Body of pancreas (tissue), 4 donors: ENCODE measurements at regions not wholly inside any gene's neighbourhood (a gene's known extent, or its start where the extent isn't known, plus 50 kb on each side); places are given as distances from the start of the nearest gene placed in this dataset.
"Not testable (repeated sequence)": the region's sequence is repeated elsewhere in the genome, so short reads cannot be mapped to it uniquely, and the experiment has no call there.

ENCODE experiments used
- ATAC-seq: fragments of 150-250 bp; one replicate; pipeline ENCODE4 v1.9.1; 2016
- DNase-seq, 4 donors: peaks; one replicate each; pipeline ENCODE4 v3.0.0-alpha.2; 2019
- H3K27ac ChIP-seq, 4 donors: fragments of 200-600 bp; sonication (generic); 1 replicate in 3 of 4; 2 replicates in 1 of 4; pipeline versions ENCODE4 v1.5.1 to v1.6.1; 2016 to 2019; ENCODE audit warnings: mild to moderate bottlenecking in 1 of 4, mixed read lengths in 1 of 4, moderate library complexity in 1 of 4
- H3K27me3 ChIP-seq, 2 donors: fragments of 200-600 bp; sonication (generic); one replicate each; pipeline ENCODE4 v1.6.0; 2016; ENCODE audit warnings: mild to moderate bottlenecking in 1 of 2
- H3K36me3 ChIP-seq, 2 donors: fragments of 200-600 bp; sonication (generic); replicated peaks in 1 of 2; 2 replicates each; pipeline ENCODE4 v1.5.1; 2016; ENCODE audit warnings: low read depth in 2 of 2; ENCODE audit not compliant: insufficient read depth in 1 of 2
- H3K4me1 ChIP-seq: fragments of 200-600 bp; sonication (generic); one replicate; pipeline ENCODE4 v1.6.0; 2016
- H3K4me3 ChIP-seq, 2 donors: fragments of 200-600 bp; sonication (generic); 1 replicate in 1 of 2; 2 replicates in 1 of 2; pipeline ENCODE4 v1.5.1; 2016 to 2019
- H3K9me3 ChIP-seq, 3 donors: fragments of 200-600 bp; sonication (generic); 1 replicate in 2 of 3; 2 replicates in 1 of 3; pipeline ENCODE4 v1.5.1; 2016
- CTCF ChIP-seq, 7 experiments: fragments of 450-650 bp in 4 of 7; fragments of 200-600 bp in 3 of 7; sonication (generic) in 3 of 7; IDR thresholded peaks; one replicate each; pipeline ENCODE4 v1.5.1; 2016 to 2019; ENCODE audit warnings: antibody characterized with exemption in 7 of 7
- POLR2A ChIP-seq, 3 donors: fragments of 450-650 bp; IDR thresholded peaks; one replicate each; pipeline ENCODE4 v1.6.1; 2016; ENCODE audit warnings: antibody characterized with exemption in 3 of 3, mild to moderate bottlenecking in 2 of 3
- WGBS, 2 donors: methylation state at CpG; one replicate each; pipeline ENCODE4 v1.1.5; 2017; 5-methylcytosine and 5-hydroxymethylcytosine counted together
- intact Hi-C: fragments of 100-400 bp; cut with DNase I; formaldehyde crosslinking; loops from one replicate; pipeline ENCODE4 v1.15.1; 2023

- H3K36me3 ChIP-seq = no peaks in the 10 kb centered on the region
- no peaks in the 10 kb centered on the region for H3K9me3 ChIP-seq
- no peak overlapping the region for H3K27ac ChIP-seq
- DNase-seq (no peak), ATAC-seq (no peak)
- H3K4me3 ChIP-seq = no peak overlapping the region
- intact Hi-C loops = no loop called here
- H3K27me3 ChIP-seq = no peaks in the 10 kb centered on the region
- 58 to 70% methylated on average over 2 of the region's 2 CpGs for WGBS, 2 donors
- TF ChIP-seq CTCF (IDR thresholded peaks at IDR 0.05) (no peak), POLR2A (IDR thresholded peaks at IDR 0.05) (no peak)
- H3K4me1 ChIP-seq = no peaks in the 10 kb centered on the region
These were observed 95.2 kb upstream of the OR4E1 start for GRCh38 chr14:21768875-21769257.

- no peak overlapping the region for H3K27ac ChIP-seq
- TF ChIP-seq CTCF (IDR thresholded peaks at IDR 0.05) = peak; percentile 6 to 27 (median 24)
- TF ChIP-seq POLR2A (IDR thresholded peaks at IDR 0.05) = no peak
- 39 to 48% methylated on average over 5 of the region's 5 CpGs for WGBS, 2 donors
- no peaks in the 10 kb centered on the region for H3K9me3 ChIP-seq
- H3K27me3 ChIP-seq = no peaks in the 10 kb centered on the region
- ATAC-seq (no peak), DNase-seq (no peak)
- no peaks in the 10 kb centered on the region for H3K4me1 ChIP-seq
- intact Hi-C loops = no loop called here
- H3K4me3 ChIP-seq = no peak overlapping the region
- H3K36me3 ChIP-seq = no peaks in the 10 kb centered on the region
These were observed 94.7 kb upstream of the OR4E1 start for GRCh38 chr14:21768116-21768874.

- 48 to 60% methylated on average over 1 to 6 of the region's 6 CpGs for WGBS, 2 donors
- intact Hi-C loops, H3K9me3 ChIP-seq, H3K27me3 ChIP-seq, ATAC-seq, H3K4me1 ChIP-seq, H3K4me3 ChIP-seq, DNase-seq, H3K36me3 ChIP-seq, H3K27ac ChIP-seq: not testable (repeated sequence)
These were observed 86.7 kb upstream of the OR4E1 start for GRCh38 chr14:21760360-21760759.

GRCh38 chr14:21749306-21749868 lies 75.8 kb upstream of the OR4E1 start:
- TF ChIP-seq CTCF (IDR thresholded peaks at IDR 0.05) (no peak), POLR2A (IDR thresholded peaks at IDR 0.05) (no peak)
- H3K27ac ChIP-seq = no peak overlapping the region
- WGBS, 2 donors = 47 to 58% methylated on average over 5 of the region's 5 CpGs

GRCh38 chr14:21748869-21749303 lies 75.3 kb upstream of the OR4E1 start:
- peak; percentile 30 to 59 (median 38) for DNase-seq
- TF ChIP-seq CTCF (IDR thresholded peaks at IDR 0.05) (peak; percentile 22 to 57 (median 42)), POLR2A (IDR thresholded peaks at IDR 0.05) (no peak)
- no peaks in the 10 kb centered on the region for H3K4me1 ChIP-seq
- H3K27ac ChIP-seq = no peak overlapping the region
- no peaks in the 10 kb centered on the region for H3K36me3 ChIP-seq
- intact Hi-C loops = no loop called here
- H3K27me3 ChIP-seq = no peaks in the 10 kb centered on the region
- peak; percentile 67 for ATAC-seq
- no peaks in the 10 kb centered on the region for H3K9me3 ChIP-seq
- WGBS, 2 donors = 14 to 16% methylated on average over 5 of the region's 5 CpGs
- no peak overlapping the region for H3K4me3 ChIP-seq

More at GRCh38 chr14:21749306-21749868, 75.8 kb upstream of the OR4E1 start:
- DNase-seq = no peak
- intact Hi-C loops = no loop called here
- ATAC-seq = no peak
- no peaks in the 10 kb centered on the region for H3K9me3 ChIP-seq
- no peak overlapping the region for H3K4me3 ChIP-seq
- H3K36me3 ChIP-seq = no peaks in the 10 kb centered on the region
- no peaks in the 10 kb centered on the region for H3K27me3 ChIP-seq
- H3K4me1 ChIP-seq = no peaks in the 10 kb centered on the region
